22Rv1 (cell line): ENCODE measurements at regions not wholly inside any gene's neighbourhood (a gene's known extent, or its start where the extent isn't known, plus 50 kb on each side); places are given as distances from the start of the nearest gene placed in this dataset.

Experiments used
- H3K27ac ChIP-seq: fragments of 450-650 bp; 2 replicates; pipeline ENCODE4 v1.5.1; 2017
- CTCF ChIP-seq: fragments of 450-650 bp; IDR thresholded peaks from 2 replicates; pipeline ENCODE4 v1.5.1; 2017; ENCODE audit warnings: mild to moderate bottlenecking
- ZFX ChIP-seq: fragments of 450-650 bp; IDR thresholded peaks from 2 replicates; pipeline ENCODE4 v1.6.1; 2017; ENCODE audit warnings: antibody characterized with exemption, borderline replicate concordance

- H3K27ac ChIP-seq, result no peak overlapping the region
- TF ChIP-seq CTCF, result no peak
- TF ChIP-seq ZFX, result no peak
These were observed 256.4 kb downstream of the MEIS1 start for GRCh38 chr2:66691031-66691965.

GRCh38 chr2:66692521-66693054 lies 257.7 kb downstream of the MEIS1 start:
- TF ChIP-seq CTCF (no peak), ZFX (no peak)
- no peak overlapping the region for H3K27ac ChIP-seq

- TF ChIP-seq CTCF (no peak), ZFX (no peak)
These were observed 258.4 kb downstream of the MEIS1 start for GRCh38 chr2:66693076-66693965.

GRCh38 chr2:66694087-66694860 lies 259.3 kb downstream of the MEIS1 start:
- H3K27ac ChIP-seq, result no peak overlapping the region
- TF ChIP-seq ZFX (no peak), CTCF (no peak)

More at GRCh38 chr2:66693076-66693965, 258.4 kb downstream of the MEIS1 start:
- H3K27ac ChIP-seq, result no peak overlapping the region

- no peak overlapping the region for H3K27ac ChIP-seq
- no peak for TF ChIP-seq ZFX
- TF ChIP-seq CTCF, result no peak
These were observed 260.4 kb downstream of the MEIS1 start for GRCh38 chr2:66695226-66695735.

- H3K27ac ChIP-seq, result no peak overlapping the region
- TF ChIP-seq CTCF (no peak), ZFX (no peak)
These were observed 261.4 kb downstream of the MEIS1 start for GRCh38 chr2:66696374-66696773.
